Neural progenitor cell (in vitro differentiated cells): ENCODE measurements at regions not wholly inside any gene's neighbourhood (a gene's known extent, or its start where the extent isn't known, plus 50 kb on each side); places are given as distances from the start of the nearest gene placed in this dataset.

Experiments used
- DNase-seq: peaks from one replicate; pipeline ENCODE4 v3.0.0-alpha.2; 2016; ENCODE audit warnings: low spot score
- H2AFZ ChIP-seq: fragments of 200-600 bp; sonication (generic); replicated peaks from 2 replicates; pipeline ENCODE4 v1.6.1; 2016; ENCODE audit warnings: antibody characterized with exemption
- H3F3A ChIP-seq: fragments of 200-600 bp; sonication (generic); 2 replicates; pipeline ENCODE4 v1.6.1; 2016; ENCODE audit warnings: antibody characterized with exemption, low read depth
- H3K27ac ChIP-seq: fragments of 200-600 bp; sonication (generic); 2 replicates; pipeline ENCODE4 v1.5.1; 2016; ENCODE audit warnings: mild to moderate bottlenecking
- H3K27me3 ChIP-seq: fragments of 200-600 bp; sonication (generic); 2 replicates; pipeline ENCODE4 v1.6.1; 2016; ENCODE audit warnings: mild to moderate bottlenecking, moderate library complexity
- H3K36me3 ChIP-seq: fragments of 200-600 bp; sonication (generic); 2 replicates; pipeline ENCODE4 v1.5.1; 2016
- H3K4me1 ChIP-seq: fragments of 200-600 bp; sonication (generic); 2 replicates; pipeline ENCODE4 v1.6.1; 2016; ENCODE audit warnings: mixed run types
- H3K4me2 ChIP-seq: fragments of 200-600 bp; sonication (generic); 2 replicates; pipeline ENCODE4 v1.6.1; 2016
- H3K4me3 ChIP-seq: fragments of 200-600 bp; sonication (generic); 2 replicates; pipeline ENCODE4 v1.5.1; 2016
- H3K79me2 ChIP-seq: fragments of 200-600 bp; sonication (generic); 2 replicates; pipeline ENCODE4 v1.6.1; 2016; ENCODE audit warnings: low read depth
- H3K9ac ChIP-seq: fragments of 200-600 bp; sonication (generic); 2 replicates; pipeline ENCODE4 v1.6.1; 2016
- H3K9me3 ChIP-seq: fragments of 200-600 bp; sonication (generic); 2 replicates; pipeline ENCODE4 v1.5.1; 2016; ENCODE audit warnings: low read depth
- H4K20me1 ChIP-seq: fragments of 200-600 bp; sonication (generic); 2 replicates; pipeline ENCODE4 v1.6.1; 2016; ENCODE audit warnings: low read depth
- H3K27ac Mint-ChIP-seq: 3 replicates; pipeline ENCODE4 v1.8.0; 2021; ENCODE audit warnings: mixed read lengths
- H3K27me3 Mint-ChIP-seq: 2 replicates; pipeline ENCODE4 v1.8.0; 2022; ENCODE audit warnings: low read depth, mild to moderate bottlenecking, inconsistent platforms, moderate library complexity, mixed read lengths; ENCODE audit not compliant: insufficient read depth
- H3K36me3 Mint-ChIP-seq: 3 replicates; pipeline ENCODE4 v1.8.0; 2021; ENCODE audit warnings: mixed read lengths
- H3K4me1 Mint-ChIP-seq: 3 replicates; pipeline ENCODE4 v1.8.0; 2021; ENCODE audit warnings: mixed read lengths
- H3K4me3 Mint-ChIP-seq: 3 replicates; pipeline ENCODE4 v1.8.0; 2021; ENCODE audit warnings: mild to moderate bottlenecking, moderate library complexity, mixed read lengths
- H3K9me3 Mint-ChIP-seq: 3 replicates; pipeline ENCODE4 v1.8.0; 2020; ENCODE audit warnings: mixed read lengths
- CTCF ChIP-seq: fragments of 200-600 bp; sonication (generic); IDR thresholded peaks from 2 replicates; pipeline ENCODE4 v1.5.1; 2017; ENCODE audit warnings: antibody characterized with exemption, mild to moderate bottlenecking
- EZH2 ChIP-seq: fragments of 200-600 bp; sonication (generic); IDR thresholded peaks from 2 replicates; pipeline ENCODE4 v1.6.1; 2017; ENCODE audit warnings: antibody characterized with exemption, mild to moderate bottlenecking, moderate library complexity
- EZH2phosphoT487 ChIP-seq: fragments of 200-600 bp; sonication (generic); IDR thresholded peaks from 2 replicates; pipeline ENCODE4 v1.6.1; 2017; ENCODE audit warnings: antibody characterized with exemption

- H3K27ac Mint-ChIP-seq = no peak overlapping the region
- Histone ChIP-seq H3K27me3 (no peaks in the 10 kb centered on the region), H3K4me1 (no peaks in the 10 kb centered on the region), H3K4me3 (no peak overlapping the region), H3K4me2 (no peak overlapping the region), H2AFZ (no peak overlapping the region), H4K20me1 (no peaks in the 10 kb centered on the region), H3K36me3 (no peaks in the 10 kb centered on the region), H3K79me2 (no peaks in the 10 kb centered on the region), H3K9me3 (no peaks in the 10 kb centered on the region), H3K9ac (no peak overlapping the region), H3F3A (no peaks in the 10 kb centered on the region), H3K27ac (no peak overlapping the region)
- H3K36me3 Mint-ChIP-seq = peaks cover 13% of the 10 kb centered on the region
- no peak for DNase-seq
- TF ChIP-seq CTCF = no peak
- TF ChIP-seq EZH2 = no peak
- TF ChIP-seq EZH2phosphoT487 = no peak
- H3K27me3 Mint-ChIP-seq = no peaks in the 10 kb centered on the region
- no peaks in the 10 kb centered on the region for H3K4me1 Mint-ChIP-seq
- no peak overlapping the region for H3K4me3 Mint-ChIP-seq
- H3K9me3 Mint-ChIP-seq = peaks cover 8% of the 10 kb centered on the region
Observed at GRCh38 chr21:16540966-16541727, 811.4 kb downstream of the USP25 start.

- H3K9ac ChIP-seq = no peak overlapping the region
- no peaks in the 10 kb centered on the region for H3K36me3 ChIP-seq
- Mint-ChIP-seq H3K36me3 (peaks cover 9% of the 10 kb centered on the region), H3K9me3 (peaks cover 2% of the 10 kb centered on the region), H3K4me1 (peaks cover 7% of the 10 kb centered on the region), H3K27me3 (no peaks in the 10 kb centered on the region), H3K4me3 (no peak overlapping the region), H3K27ac (no peak overlapping the region)
- no peaks in the 10 kb centered on the region for H3K9me3 ChIP-seq
- TF ChIP-seq EZH2phosphoT487 (no peak), EZH2 (no peak), CTCF (no peak)
- H3K27me3 ChIP-seq = no peaks in the 10 kb centered on the region
- H3K4me2 ChIP-seq = no peak overlapping the region
- H3K4me3 ChIP-seq = no peak overlapping the region
- H3K4me1 ChIP-seq = peaks cover 13% of the 10 kb centered on the region
- DNase-seq = no peak
- no peaks in the 10 kb centered on the region for H3F3A ChIP-seq
- H2AFZ ChIP-seq = no peak overlapping the region
- no peaks in the 10 kb centered on the region for H4K20me1 ChIP-seq
- H3K79me2 ChIP-seq = no peaks in the 10 kb centered on the region
- no peak overlapping the region for H3K27ac ChIP-seq
Observed at GRCh38 chr21:16550118-16550517, 820.3 kb downstream of the USP25 start.

- Histone ChIP-seq H3K4me2 (no peak overlapping the region), H3K27me3 (no peaks in the 10 kb centered on the region), H3K79me2 (no peaks in the 10 kb centered on the region), H3K27ac (no peak overlapping the region), H2AFZ (no peak overlapping the region), H3K4me1 (peaks cover 13% of the 10 kb centered on the region), H3F3A (no peaks in the 10 kb centered on the region), H3K9ac (no peak overlapping the region), H3K9me3 (no peaks in the 10 kb centered on the region), H4K20me1 (no peaks in the 10 kb centered on the region), H3K36me3 (no peaks in the 10 kb centered on the region), H3K4me3 (no peak overlapping the region)
- Mint-ChIP-seq H3K4me1 (peaks cover 7% of the 10 kb centered on the region), H3K36me3 (peaks cover 15% of the 10 kb centered on the region), H3K4me3 (no peak overlapping the region), H3K9me3 (peaks cover 4% of the 10 kb centered on the region), H3K27me3 (no peaks in the 10 kb centered on the region), H3K27ac (no peak overlapping the region)
- peak; percentile 44 for DNase-seq
- TF ChIP-seq CTCF (no peak), EZH2 (no peak), EZH2phosphoT487 (no peak)
Observed at GRCh38 chr21:16550917-16551741, 821.3 kb downstream of the USP25 start.
